ENCODE measurements at regions not wholly inside any gene's neighbourhood (a gene's known extent, or its start where the extent isn't known, plus 50 kb on each side); places are given as distances from the start of the nearest gene placed in this dataset.

DNA sequence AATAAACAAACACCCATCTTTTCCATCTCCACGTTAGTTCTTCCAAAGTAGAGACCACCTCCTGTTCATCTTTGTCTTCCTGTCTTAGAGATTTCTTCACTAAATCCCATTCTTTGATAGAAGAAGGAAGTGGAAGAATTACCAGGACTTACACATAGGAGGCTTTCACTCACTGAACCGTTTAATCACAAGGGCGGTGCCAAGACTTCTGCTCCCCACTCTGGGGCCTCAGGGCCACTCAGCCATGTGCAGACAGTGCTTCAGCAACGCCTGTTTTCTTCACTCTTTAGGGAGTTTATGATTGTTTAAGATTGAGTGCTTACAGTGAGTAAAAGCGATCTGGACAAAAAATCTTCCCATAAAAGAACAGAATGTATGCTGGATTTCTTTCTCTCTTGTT lies 63.9 kb upstream of the SORCS3 start:
- no peak for DNase-seq

GRCh38 chr10:104577861-104578521 lies 63.1 kb upstream of the SORCS3 start:
- DNase-seq = no peak

DNA sequence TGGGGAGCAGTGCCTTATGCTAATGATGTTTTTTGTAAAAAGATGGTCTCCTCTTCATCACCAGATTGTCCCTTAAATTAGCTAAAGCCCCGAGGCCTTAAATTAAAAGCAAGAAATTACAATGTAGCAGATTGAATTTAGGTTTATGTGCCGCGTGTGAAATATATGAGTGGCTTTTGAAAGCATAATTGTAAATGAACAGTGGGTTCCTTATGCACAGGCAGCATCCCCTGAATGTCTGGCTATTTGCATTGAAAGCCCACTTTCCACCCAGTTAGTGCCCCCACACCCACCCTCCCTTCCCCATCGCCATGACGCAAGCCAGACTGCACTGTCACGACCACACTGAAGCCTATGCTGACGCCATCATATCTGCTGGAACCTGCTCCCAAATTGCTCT lies 62.4 kb upstream of the SORCS3 start:
- DNase-seq = no peak

GRCh38 chr10:104579136-104579535 lies 62.0 kb upstream of the SORCS3 start:
- DNase-seq = no peak

DNA sequence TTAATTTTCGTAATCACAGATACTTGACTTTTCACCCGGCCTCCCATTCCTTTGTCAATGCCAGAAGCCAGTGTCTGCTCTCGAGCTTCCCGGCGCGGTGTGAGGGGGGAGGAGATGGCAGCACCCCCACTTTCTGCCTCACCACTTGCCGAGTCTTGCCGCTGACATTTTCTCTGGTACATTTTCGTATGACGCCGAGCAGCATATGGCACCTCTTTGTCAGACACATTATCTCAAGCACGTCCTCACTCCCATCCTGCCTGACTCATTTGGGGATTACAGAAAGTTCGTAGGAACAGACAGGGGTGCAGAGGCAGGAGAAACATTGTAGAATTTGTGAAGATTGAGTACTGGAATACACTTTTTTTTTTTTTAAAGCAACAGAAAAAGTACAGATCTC lies 60.8 kb upstream of the SORCS3 start:
- DNase-seq = no peak

DNA sequence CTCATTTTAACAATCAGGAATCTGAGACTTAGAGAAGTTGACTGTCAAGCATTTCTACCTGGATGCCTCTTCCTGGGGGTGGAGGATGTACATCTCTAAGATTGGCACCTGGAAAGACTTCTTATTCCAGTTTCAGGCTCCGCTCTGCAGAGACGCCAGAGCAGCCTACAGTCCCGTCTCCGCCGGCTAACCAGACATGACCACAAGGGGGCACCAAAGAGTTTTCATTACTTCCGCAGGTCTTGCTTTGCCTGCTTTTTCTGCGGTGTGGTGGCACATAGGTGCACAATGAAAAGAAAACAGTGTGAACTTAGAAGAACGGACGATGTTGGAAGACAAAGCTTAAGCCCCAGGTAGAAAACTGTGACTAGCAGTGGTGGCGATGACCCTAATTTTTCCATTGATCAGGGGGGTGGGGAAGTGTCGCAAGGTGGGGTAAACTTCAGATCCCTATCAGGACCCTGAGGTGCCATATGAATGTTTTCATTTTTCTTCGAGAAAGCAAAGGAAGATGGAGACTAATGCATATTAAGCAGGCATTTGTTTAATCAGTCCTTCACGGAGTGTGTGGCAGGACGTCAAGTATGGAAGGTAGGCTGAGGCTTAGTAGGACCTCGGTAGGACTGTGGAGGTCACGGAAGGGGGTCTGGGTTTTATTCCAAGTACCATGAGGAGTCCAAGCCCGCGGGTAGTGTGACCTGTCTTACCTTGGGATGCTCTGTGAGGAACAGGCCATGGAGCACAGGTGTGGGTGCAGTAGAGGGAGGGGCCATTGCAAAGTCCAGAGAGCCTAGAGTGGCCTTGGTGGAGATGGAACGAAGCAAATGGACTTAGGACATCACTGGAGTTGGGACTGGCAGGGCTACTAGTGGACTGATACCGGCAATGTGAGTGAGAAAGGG lies 60.1 kb upstream of the SORCS3 start:
- DNase-seq = peak; percentile 0

DNA sequence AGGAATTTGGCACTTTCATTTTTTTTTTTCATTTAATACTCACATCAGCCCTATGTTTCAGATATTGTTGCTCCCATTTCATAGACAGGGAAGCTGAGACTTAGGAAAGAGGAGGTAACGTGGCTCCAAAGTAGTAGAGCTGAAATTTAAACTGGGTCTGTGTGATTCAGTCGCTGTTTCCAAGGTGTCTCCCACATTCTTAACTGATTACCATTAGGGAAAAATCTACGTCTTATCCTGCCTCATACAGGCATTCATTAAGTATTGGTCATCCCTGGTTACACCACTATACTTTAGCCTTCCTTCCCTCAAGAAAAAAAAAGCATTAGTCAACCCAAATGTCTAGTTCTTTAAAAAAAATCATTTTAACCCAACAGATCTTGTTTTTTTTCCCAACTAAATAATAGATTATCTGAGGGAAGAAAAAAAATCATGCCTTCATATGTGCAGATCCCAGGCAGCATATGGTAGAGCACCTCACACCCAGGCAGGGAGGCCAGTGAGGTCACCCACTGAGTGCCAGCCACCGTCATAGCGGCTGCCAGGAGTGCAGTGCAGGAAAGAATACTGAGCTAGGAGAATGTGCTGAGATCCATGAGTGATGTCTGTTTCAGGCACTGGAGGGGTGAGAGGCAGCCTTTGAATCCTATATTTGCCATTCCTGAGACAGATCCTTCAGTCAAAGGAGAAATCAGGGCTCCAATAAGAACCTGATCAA lies 59.0 kb upstream of the SORCS3 start:
- no peak for DNase-seq

- DNase-seq = no peak
Observed at GRCh38 chr10:104582602-104582951, 58.5 kb upstream of the SORCS3 start.

DNA sequence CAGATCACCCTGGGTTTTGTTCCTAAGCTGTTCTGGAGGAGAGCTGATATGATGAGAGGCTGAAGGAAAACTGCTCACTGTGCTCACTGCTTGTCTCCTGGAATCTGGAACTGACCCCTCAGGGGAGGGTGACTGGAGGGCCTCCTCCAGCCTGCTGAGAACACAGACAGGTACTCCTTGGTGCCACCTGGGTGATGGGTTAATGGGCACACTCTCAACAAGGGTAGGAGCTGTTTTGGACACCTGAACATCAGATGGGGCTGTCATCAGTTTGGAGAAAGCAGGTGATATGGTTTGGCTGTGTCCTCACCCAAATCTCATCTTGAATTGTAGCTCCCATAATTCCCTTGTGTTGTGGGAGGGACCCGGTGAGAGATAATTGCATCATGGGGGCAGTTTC lies 58.1 kb upstream of the SORCS3 start:
- DNase-seq = no peak

- no peak for DNase-seq
Observed at GRCh38 chr10:104584541-104584940, 56.5 kb upstream of the SORCS3 start.

GRCh38 chr10:104587751-104588150 lies 53.3 kb upstream of the SORCS3 start:
- no peak for DNase-seq

DNA sequence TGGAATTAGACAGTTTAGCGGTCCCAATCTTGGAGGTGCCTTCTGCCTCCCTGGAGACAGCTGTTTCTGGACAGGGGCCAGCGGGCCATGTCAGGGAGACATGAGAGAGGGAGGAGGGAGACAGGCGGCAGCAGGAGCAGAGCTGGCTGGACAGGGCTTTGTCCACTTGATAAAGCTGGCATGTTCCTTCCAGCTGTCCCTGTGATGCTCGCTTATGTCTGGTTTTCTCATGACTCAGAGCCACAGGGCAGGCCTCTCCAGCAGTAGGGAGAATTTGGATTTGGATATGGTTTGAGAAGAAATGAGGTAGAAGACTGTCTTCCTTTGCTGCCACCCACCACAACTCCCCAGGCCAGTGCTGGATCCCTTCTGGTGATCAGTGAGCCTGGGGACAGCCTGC lies 51.7 kb upstream of the SORCS3 start:
- no peak for DNase-seq

- DNase-seq = no peak
Observed at GRCh38 chr10:104589871-104590270, 51.2 kb upstream of the SORCS3 start.
